A549 (cell line): ENCODE measurements at regions not wholly inside any gene's neighbourhood (a gene's known extent, or its start where the extent isn't known, plus 50 kb on each side); places are given as distances from the start of the nearest gene placed in this dataset.

ENCODE experiments used
- CTCF ChIP-seq: fragments of >200 bp; sonication (Bioruptor Twin); formaldehyde crosslinking; IDR thresholded peaks from 3 replicates; pipeline ENCODE4 v1.5.1; 2016
- HDAC2 ChIP-seq: fragments of 200-600 bp; sonication (generic); IDR thresholded peaks from 2 replicates; pipeline ENCODE4 v1.6.1; 2016
- JUN ChIP-seq, 2 experiments: fragments of >200 bp; sonication (Bioruptor Twin); formaldehyde crosslinking; IDR thresholded peaks; 2 replicates in 1 of 2; 3 replicates in 1 of 2; pipeline ENCODE4 v1.6.1; 2016 to 2017
- MAX ChIP-seq: IDR thresholded peaks from 2 replicates; pipeline ENCODE4 v1.6.1; 2012
- PHF8 ChIP-seq: fragments of 200-600 bp; sonication (generic); IDR thresholded peaks from 2 replicates; pipeline ENCODE4 v1.6.1; 2016; ENCODE audit warnings: low read depth, mild to moderate bottlenecking, antibody characterized with exemption, moderate library complexity, borderline replicate concordance
- POLR2A ChIP-seq: IDR thresholded peaks from 2 replicates; pipeline ENCODE4 v1.6.1; 2012; ENCODE audit warnings: mild to moderate bottlenecking, low read length
- RCOR1 ChIP-seq: fragments of 150-350 bp; IDR thresholded peaks from 2 replicates; pipeline ENCODE4 v1.6.1; 2014; ENCODE audit warnings: antibody characterized with exemption, low read length, low read depth
- SMC3 ChIP-seq: fragments of >200 bp; sonication (Bioruptor Twin); formaldehyde crosslinking; IDR thresholded peaks from 3 replicates; pipeline ENCODE4 v1.6.1; 2018; ENCODE audit warnings: inconsistent platforms
- USF2 ChIP-seq: fragments of 450-650 bp; IDR thresholded peaks from 2 replicates; pipeline ENCODE4 v1.6.1; 2014; ENCODE audit warnings: antibody characterized with exemption
- ZNF302 ChIP-seq: fragments of 250-450 bp; sonication (Bioruptor Pico); IDR thresholded peaks from 2 replicates; pipeline ENCODE4 v1.9.0; 2021; ENCODE audit warnings: inconsistent platforms, mild to moderate bottlenecking, moderate library complexity
- TF ChIP-seq, protein P1 (sequence below): fragments of 200-600 bp; sonication (generic); IDR thresholded peaks from 2 replicates; pipeline ENCODE4 v1.6.1; 2016; ENCODE audit warnings: antibody characterized with exemption, mild to moderate bottlenecking, moderate library complexity

DNA sequence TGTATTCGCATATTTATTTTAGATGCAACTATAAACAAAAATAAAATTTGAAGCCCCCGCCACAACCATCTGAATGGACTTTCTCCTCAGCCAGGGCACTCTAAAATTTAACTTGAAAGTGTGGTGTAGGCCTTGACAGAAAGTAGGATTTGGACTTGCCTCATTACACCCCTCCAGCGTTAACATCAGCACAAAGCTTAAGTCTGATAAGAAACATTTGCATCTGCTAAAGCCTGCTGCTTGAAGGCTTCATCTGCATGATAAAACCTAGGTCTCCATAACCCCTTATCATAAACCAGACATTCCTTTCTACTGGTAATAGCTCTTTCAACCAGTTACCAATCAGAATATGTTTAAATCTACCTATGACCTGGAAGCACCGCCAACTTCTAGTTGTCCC, 1046.5 kb downstream of the FAT4 start:
- TF ChIP-seq POLR2A (no peak), MAX (no peak), RCOR1 (no peak), PHF8 (no peak), SMC3 (no peak), CTCF (no peak), JUN (IDR thresholded peaks at IDR 0.05) (no peak), HDAC2 (no peak), ZNF302 (CRISPR knock-in tag) (no peak), USF2 (no peak)
- TF ChIP-seq, protein P1, sequence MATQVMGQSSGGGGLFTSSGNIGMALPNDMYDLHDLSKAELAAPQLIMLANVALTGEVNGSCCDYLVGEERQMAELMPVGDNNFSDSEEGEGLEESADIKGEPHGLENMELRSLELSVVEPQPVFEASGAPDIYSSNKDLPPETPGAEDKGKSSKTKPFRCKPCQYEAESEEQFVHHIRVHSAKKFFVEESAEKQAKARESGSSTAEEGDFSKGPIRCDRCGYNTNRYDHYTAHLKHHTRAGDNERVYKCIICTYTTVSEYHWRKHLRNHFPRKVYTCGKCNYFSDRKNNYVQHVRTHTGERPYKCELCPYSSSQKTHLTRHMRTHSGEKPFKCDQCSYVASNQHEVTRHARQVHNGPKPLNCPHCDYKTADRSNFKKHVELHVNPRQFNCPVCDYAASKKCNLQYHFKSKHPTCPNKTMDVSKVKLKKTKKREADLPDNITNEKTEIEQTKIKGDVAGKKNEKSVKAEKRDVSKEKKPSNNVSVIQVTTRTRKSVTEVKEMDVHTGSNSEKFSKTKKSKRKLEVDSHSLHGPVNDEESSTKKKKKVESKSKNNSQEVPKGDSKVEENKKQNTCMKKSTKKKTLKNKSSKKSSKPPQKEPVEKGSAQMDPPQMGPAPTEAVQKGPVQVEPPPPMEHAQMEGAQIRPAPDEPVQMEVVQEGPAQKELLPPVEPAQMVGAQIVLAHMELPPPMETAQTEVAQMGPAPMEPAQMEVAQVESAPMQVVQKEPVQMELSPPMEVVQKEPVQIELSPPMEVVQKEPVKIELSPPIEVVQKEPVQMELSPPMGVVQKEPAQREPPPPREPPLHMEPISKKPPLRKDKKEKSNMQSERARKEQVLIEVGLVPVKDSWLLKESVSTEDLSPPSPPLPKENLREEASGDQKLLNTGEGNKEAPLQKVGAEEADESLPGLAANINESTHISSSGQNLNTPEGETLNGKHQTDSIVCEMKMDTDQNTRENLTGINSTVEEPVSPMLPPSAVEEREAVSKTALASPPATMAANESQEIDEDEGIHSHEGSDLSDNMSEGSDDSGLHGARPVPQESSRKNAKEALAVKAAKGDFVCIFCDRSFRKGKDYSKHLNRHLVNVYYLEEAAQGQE, result no peak
